IMR-90 (cell line): ENCODE measurements at regions not wholly inside any gene's neighbourhood (a gene's known extent, or its start where the extent isn't known, plus 50 kb on each side); places are given as distances from the start of the nearest gene placed in this dataset.
A peak's percentile ranks its signal among the peaks of the same experiment; 100 is the strongest.

ENCODE experiments used
- ATAC-seq: fragments of 200-7000 bp; cut with Tn5 transposase; 2 replicates; pipeline ENCODE4 v1.9.1; 2020; ENCODE audit warnings: low read depth, mild to moderate bottlenecking, moderate library complexity
- BruUV-seq: library from RNA; stranded (reverse); fragments of 400-500 nt; replicated peaks from 2 replicates; lab custom pipeline; 2021; lab: Mats Ljungman, UMichigan
- CTCF ChIA-PET: fragments of 300-600 bp; formaldehyde crosslinking; extraction: SDS; loops from one replicate; lab custom pipeline; 2021; ENCODE audit warnings: antibody characterized with exemption; lab: Yijun Ruan, JAX
- POLR2A ChIA-PET: fragments of 300-600 bp; sonication (Branson Sonifier 250); formaldehyde crosslinking; loops from one replicate; lab custom pipeline; 2022; ENCODE audit warnings: antibody characterized with exemption; ENCODE audit not compliant: unreplicated experiment; lab: Charles Lee
- DNase-seq: peaks from one replicate; pipeline ENCODE4 v3.0.0; 2013
- H2AFZ ChIP-seq: replicated peaks from 2 replicates; pipeline ENCODE3; 2013; ENCODE audit warnings: low read length, mild to moderate bottlenecking; ENCODE audit not compliant: poor library complexity
- H2AK5ac ChIP-seq: 2 replicates; pipeline ENCODE4 v1.6.1; 2013; ENCODE audit warnings: low read depth, low read length, inconsistent platforms
- H2AK9ac ChIP-seq: replicated peaks from 2 replicates; pipeline ENCODE3; 2013; ENCODE audit warnings: mild to moderate bottlenecking, low read depth, low read length, moderate library complexity; ENCODE audit not compliant: poor library complexity
- H2BK120ac ChIP-seq: 2 replicates; pipeline ENCODE4 v1.6.1; 2013; ENCODE audit warnings: low read depth, low read length, inconsistent platforms
- H2BK15ac ChIP-seq: 3 replicates; pipeline ENCODE4 v1.6.1; 2013; ENCODE audit warnings: low read depth, low read length, inconsistent platforms
- H2BK20ac ChIP-seq: 2 replicates; pipeline ENCODE4 v1.6.1; 2013; ENCODE audit warnings: low read depth, mild to moderate bottlenecking, inconsistent platforms, low read length, moderate library complexity
- H2BK5ac ChIP-seq: 2 replicates; pipeline ENCODE4 v1.6.1; 2013; ENCODE audit warnings: mild to moderate bottlenecking, low read depth, low read length, inconsistent platforms; ENCODE audit not compliant: poor library complexity, severe bottlenecking
- H3K14ac ChIP-seq: replicated peaks from 2 replicates; pipeline ENCODE4 v1.6.1; 2013; ENCODE audit warnings: low read depth, low read length, inconsistent platforms
- H3K18ac ChIP-seq: 2 replicates; pipeline ENCODE4 v1.6.1; 2013; ENCODE audit warnings: low read depth, low read length, control low read depth
- H3K23ac ChIP-seq: 2 replicates; pipeline ENCODE4 v1.6.1; 2013; ENCODE audit warnings: low read depth, low read length, inconsistent platforms
- H3K27ac ChIP-seq: 2 replicates; pipeline ENCODE4 v1.5.1; 2013; ENCODE audit warnings: mild to moderate bottlenecking, control low read depth, low read length; ENCODE audit not compliant: insufficient read depth
- H3K27me3 ChIP-seq: 2 replicates; pipeline ENCODE4 v1.6.1; 2013; ENCODE audit warnings: low read length; ENCODE audit not compliant: control insufficient read depth, insufficient read depth
- H3K36me3 ChIP-seq: 2 replicates; pipeline ENCODE4 v1.6.1; 2013; ENCODE audit warnings: low read length, mixed read lengths; ENCODE audit not compliant: control insufficient read depth, insufficient read depth
- H3K4ac ChIP-seq: 2 replicates; pipeline ENCODE4 v1.6.1; 2013; ENCODE audit warnings: low read depth, low read length, inconsistent platforms
- H3K4me1 ChIP-seq: 2 replicates; pipeline ENCODE4 v1.6.1; 2013; ENCODE audit warnings: low read length, mixed read lengths; ENCODE audit not compliant: control insufficient read depth, insufficient read depth
- H3K4me2 ChIP-seq: 2 replicates; pipeline ENCODE4 v1.6.1; 2013; ENCODE audit warnings: low read depth, mild to moderate bottlenecking, control low read depth, low read length, moderate library complexity
- H3K4me3 ChIP-seq: 2 replicates; pipeline ENCODE4 v1.5.1; 2013; ENCODE audit warnings: low read depth, mild to moderate bottlenecking, control low read depth, low read length, moderate library complexity; ENCODE audit not compliant: insufficient read depth
- H3K56ac ChIP-seq: 2 replicates; pipeline ENCODE4 v1.6.1; 2013; ENCODE audit warnings: low read length, inconsistent platforms; ENCODE audit not compliant: insufficient read depth; ENCODE audit errors: extremely low read depth
- H3K79me1 ChIP-seq, 2 experiments: 2 replicates each; pipeline ENCODE4 v1.6.1; 2013; ENCODE audit warnings: low read length in 2 of 2, inconsistent platforms in 1 of 2, low read depth in 1 of 2
- H3K9ac ChIP-seq: 2 replicates; pipeline ENCODE4 v1.6.1; 2013; ENCODE audit warnings: low read depth, low read length, control low read depth
- H3K9me1 ChIP-seq: 2 replicates; pipeline ENCODE4 v1.6.1; 2013; ENCODE audit warnings: low read length, inconsistent platforms; ENCODE audit not compliant: insufficient read depth
- H3K9me3 ChIP-seq: 2 replicates; pipeline ENCODE4 v1.6.1; 2013; ENCODE audit warnings: low read length; ENCODE audit not compliant: control insufficient read depth, insufficient read depth
- H4K20me1 ChIP-seq: 2 replicates; pipeline ENCODE4 v1.6.1; 2013; ENCODE audit warnings: low read length, inconsistent platforms; ENCODE audit not compliant: insufficient read depth
- H4K5ac ChIP-seq: 2 replicates; pipeline ENCODE4 v1.6.1; 2013; ENCODE audit warnings: mild to moderate bottlenecking, low read depth, low read length, control low read depth
- H4K8ac ChIP-seq, 2 experiments: 2 replicates each; pipeline ENCODE4 v1.6.1; 2013; ENCODE audit warnings: low read depth in 2 of 2, low read length in 2 of 2, control low read depth in 1 of 2, inconsistent platforms in 1 of 2
- H4K91ac ChIP-seq: 2 replicates; pipeline ENCODE4 v1.6.1; 2013; ENCODE audit warnings: low read depth, low read length, inconsistent platforms; ENCODE audit not compliant: insufficient read depth
- MAFK ChIP-seq: IDR thresholded peaks from 2 replicates; pipeline ENCODE4 v1.6.1; 2012; ENCODE audit warnings: low read depth, low read length, improper control_type of control experiment
- MAZ ChIP-seq: IDR thresholded peaks from 2 replicates; pipeline ENCODE4 v1.6.1; 2012; ENCODE audit warnings: low read depth, mild to moderate bottlenecking, low read length, improper control_type of control experiment, moderate library complexity, borderline replicate concordance
- WGBS, 2 experiments: methylation state at CpG; one replicate each; pipeline versions ENCODE4 v1.1.5 to v1.1.7; 2013; ENCODE audit warnings: missing lambda C conversion rate in 2 of 2; ENCODE audit not compliant: insufficient read length in 1 of 2; ENCODE audit errors: extremely low coverage in 2 of 2; 5-methylcytosine and 5-hydroxymethylcytosine counted together
- dilution Hi-C: fragments of 300-500 bp; cut with HindIII; formaldehyde crosslinking; loops from one replicate; pipeline ENCODE4 v1.14.3; 2018; ENCODE audit warnings: low sequenced_read_pairs; ENCODE audit not compliant: unreplicated experiment
- in situ Hi-C: fragments of 300-500 bp; cut with MboI; formaldehyde crosslinking; loops from 3 replicates; pipeline ENCODE4 v1.14.3; 2019; ENCODE audit warnings: low sequenced_read_pairs, inconsistent platforms, mixed read lengths
- intact Hi-C: fragments of 100-400 bp; cut with micrococcal nuclease; formaldehyde crosslinking; loops from 2 replicates; pipeline ENCODE4 v1.10.0; 2022

GRCh38 chr2:120877409-120877808 lies 141.7 kb downstream of the GLI2 start:
- H3K9me3 ChIP-seq: no peaks in the 10 kb centered on the region
- ATAC-seq: no peak
- no peak overlapping the region for H2AK9ac ChIP-seq
- no peak overlapping the region for H2AK5ac ChIP-seq
- BruUV-seq: no TSS peak
- H3K18ac ChIP-seq: no peak overlapping the region
- H3K4ac ChIP-seq: no peak overlapping the region
- no peak overlapping the region for H4K91ac ChIP-seq
- no peak overlapping the region for H3K4me2 ChIP-seq
- H3K56ac ChIP-seq: no peak overlapping the region
- H3K14ac ChIP-seq: no peak overlapping the region
- H4K20me1 ChIP-seq: peaks cover 88% of the 10 kb centered on the region
- ChIA-PET CTCF (no interaction called here), POLR2A (no interaction called here)
- H2BK15ac ChIP-seq: no peak overlapping the region
- H3K4me3 ChIP-seq: no peak overlapping the region
- no peak overlapping the region for H2BK5ac ChIP-seq
- no peak overlapping the region for H3K9ac ChIP-seq
- H3K27ac ChIP-seq: no peak overlapping the region
- peaks cover 43 to 87% of the 10 kb centered on the region in 2 experiments for H3K79me1 ChIP-seq
- TF ChIP-seq MAFK (peak; percentile 52; the same call in 1 of the 2 replicates), MAZ (no peak)
- dilution Hi-C loops (no loop called here), in situ Hi-C loops (no loop called here), intact Hi-C loops (no loop called here)
- H3K23ac ChIP-seq: no peak overlapping the region
- H2BK120ac ChIP-seq: no peak overlapping the region
- peaks cover 42% of the 10 kb centered on the region for H3K9me1 ChIP-seq
- no CpG with 5 or more reads among the region's 7 CpGs for WGBS, 2 experiments
- H3K27me3 ChIP-seq: no peaks in the 10 kb centered on the region
- H2BK20ac ChIP-seq: no peak overlapping the region
- H3K36me3 ChIP-seq: no peaks in the 10 kb centered on the region; the same call in 1 of the 2 replicates
- peaks cover 22% of the 10 kb centered on the region for H3K4me1 ChIP-seq
- DNase-seq: no peak
- no peak overlapping the region for H4K5ac ChIP-seq
- H2AFZ ChIP-seq: no peak overlapping the region
- no peak overlapping the region for H4K8ac ChIP-seq
